ENCODE measurements at regions not wholly inside any gene's neighbourhood (a gene's known extent, or its start where the extent isn't known, plus 50 kb on each side); places are given as distances from the start of the nearest gene placed in this dataset.
"Not testable (repeated sequence)": the region's sequence is repeated elsewhere in the genome, so short reads cannot be mapped to it uniquely, and the experiment has no call there.

- DNase-seq (ENCODE audit: low read depth in 3 of 3, low spot score in 2 of 3) = no peak
These were observed 117.1 kb upstream of the DAB2 start for GRCh38 chr5:39541920-39542319.

GRCh38 chr5:39539470-39539869, 114.7 kb upstream of the DAB2 start:
- no peak for DNase-seq (ENCODE audit: low read depth in 3 of 3, low spot score in 2 of 3)

- DNase-seq (ENCODE audit: low read depth in 3 of 3, low spot score in 2 of 3) = no peak
These were observed 109.9 kb upstream of the DAB2 start for GRCh38 chr5:39534690-39535089.

GRCh38 chr5:39533749-39534148, 109.0 kb upstream of the DAB2 start:
- no peak for DNase-seq (ENCODE audit: low read depth in 3 of 3, low spot score in 2 of 3)

- no peak for DNase-seq (ENCODE audit: low read depth in 3 of 3, low spot score in 2 of 3)
These were observed 107.7 kb upstream of the DAB2 start for GRCh38 chr5:39532511-39532910.

- no peak for DNase-seq (ENCODE audit: low read depth in 3 of 3, low spot score in 2 of 3)
These were observed 106.5 kb upstream of the DAB2 start for GRCh38 chr5:39531306-39531705.

- no peak for DNase-seq (ENCODE audit: low read depth in 3 of 3, low spot score in 2 of 3)
These were observed 102.2 kb upstream of the DAB2 start for GRCh38 chr5:39526914-39527477.

GRCh38 chr5:39525781-39526180, 101.0 kb upstream of the DAB2 start:
- not testable (repeated sequence) for DNase-seq (ENCODE audit: low read depth in 3 of 3, low spot score in 2 of 3)

- no peak for DNase-seq (ENCODE audit: low read depth in 3 of 3, low spot score in 2 of 3)
These were observed 100.5 kb upstream of the DAB2 start for GRCh38 chr5:39525271-39525670.

- no peak for DNase-seq (ENCODE audit: low read depth in 3 of 3, low spot score in 2 of 3)
These were observed 99.0 kb upstream of the DAB2 start for GRCh38 chr5:39523821-39524220.

- DNase-seq (ENCODE audit: low read depth in 3 of 3, low spot score in 2 of 3) = no peak
These were observed 97.3 kb upstream of the DAB2 start for GRCh38 chr5:39521940-39522590.

GRCh38 chr5:39521098-39521860, 96.5 kb upstream of the DAB2 start:
- no peak for DNase-seq (ENCODE audit: low read depth in 3 of 3, low spot score in 2 of 3)

GRCh38 chr5:39520232-39520572, 95.4 kb upstream of the DAB2 start:
- peak in 1 of 3 donors; percentile 45 for DNase-seq (ENCODE audit: low read depth in 3 of 3, low spot score in 2 of 3)

GRCh38 chr5:39519566-39520231, 94.9 kb upstream of the DAB2 start:
- no peak for DNase-seq (ENCODE audit: low read depth in 3 of 3, low spot score in 2 of 3)

- no peak for DNase-seq (ENCODE audit: low read depth in 3 of 3, low spot score in 2 of 3)
These were observed 94.3 kb upstream of the DAB2 start for GRCh38 chr5:39519079-39519478.

GRCh38 chr5:39518516-39518915, 93.7 kb upstream of the DAB2 start:
- DNase-seq (ENCODE audit: low read depth in 3 of 3, low spot score in 2 of 3) = no peak

GRCh38 chr5:39517800-39518199, 93.0 kb upstream of the DAB2 start:
- no peak for DNase-seq (ENCODE audit: low read depth in 3 of 3, low spot score in 2 of 3)

- no peak for DNase-seq (ENCODE audit: low read depth in 3 of 3, low spot score in 2 of 3)
These were observed 91.1 kb upstream of the DAB2 start for GRCh38 chr5:39515881-39516280.

GRCh38 chr5:39513236-39513635, 88.5 kb upstream of the DAB2 start:
- no peak for DNase-seq (ENCODE audit: low read depth in 3 of 3, low spot score in 2 of 3)

GRCh38 chr5:39506211-39506610, 81.4 kb upstream of the DAB2 start:
- no peak for DNase-seq (ENCODE audit: low read depth in 3 of 3, low spot score in 2 of 3)

GRCh38 chr5:39505791-39506190, 81.0 kb upstream of the DAB2 start:
- DNase-seq (ENCODE audit: low read depth in 3 of 3, low spot score in 2 of 3) = no peak

- no peak for DNase-seq (ENCODE audit: low read depth in 3 of 3, low spot score in 2 of 3)
These were observed 80.6 kb upstream of the DAB2 start for GRCh38 chr5:39505363-39505762.

Data from right renal cortex interstitium (tissue), 3 donors.